Lung (tissue), 11 donors: ENCODE measurements at regions not wholly inside any gene's neighbourhood (a gene's known extent, or its start where the extent isn't known, plus 50 kb on each side); places are given as distances from the start of the nearest gene placed in this dataset.

ENCODE experiments used
- ATAC-seq: fragments of 200-7000 bp; cut with Tn5 transposase; one replicate; pipeline ENCODE4 v1.9.1; 2020; ENCODE audit warnings: moderate number of reproducible peaks; ENCODE audit not compliant: insufficient read depth, low FRiP score
- DNase-seq, 3 donors: peaks; one replicate each; pipeline ENCODE4 v3.0.0-alpha.2; 2013 to 2017
- H3K27ac ChIP-seq, 2 donors: one replicate each; pipeline ENCODE4 v1.5.1; 2013; ENCODE audit warnings: mild to moderate bottlenecking in 2 of 2, moderate library complexity in 2 of 2, control low read depth in 1 of 2, inconsistent platforms in 1 of 2, low read depth in 1 of 2, low read length in 1 of 2
- H3K27me3 ChIP-seq, 3 donors: one replicate each; pipeline ENCODE4 v1.5.1; 2013; ENCODE audit warnings: low read length in 2 of 3; ENCODE audit not compliant: control insufficient read depth in 3 of 3, insufficient read depth in 3 of 3
- H3K36me3 ChIP-seq, 4 donors: one replicate each; pipeline ENCODE4 v1.5.1; 2013; ENCODE audit warnings: low read length in 4 of 4, mild to moderate bottlenecking in 1 of 4, moderate library complexity in 1 of 4; ENCODE audit not compliant: control insufficient read depth in 4 of 4, insufficient read depth in 4 of 4
- H3K4me1 ChIP-seq, 5 donors: one replicate each; pipeline ENCODE4 v1.5.1; 2013; ENCODE audit warnings: low read length in 5 of 5, mild to moderate bottlenecking in 2 of 5, moderate library complexity in 1 of 5; ENCODE audit not compliant: control insufficient read depth in 5 of 5, insufficient read depth in 5 of 5
- H3K4me3 ChIP-seq: one replicate; pipeline ENCODE4 v1.5.1; 2013; ENCODE audit warnings: mild to moderate bottlenecking, control low read depth, moderate library complexity
- H3K9ac ChIP-seq, 2 donors: one replicate each; pipeline ENCODE4 v1.5.1; 2013; ENCODE audit warnings: low read length in 2 of 2, control low read depth in 1 of 2; ENCODE audit not compliant: insufficient read depth in 1 of 2
- H3K9me3 ChIP-seq, 4 donors: one replicate each; pipeline ENCODE4 v1.5.1; 2013; ENCODE audit warnings: low read length in 3 of 4, mild to moderate bottlenecking in 1 of 4, moderate library complexity in 1 of 4; ENCODE audit not compliant: control insufficient read depth in 4 of 4, insufficient read depth in 3 of 4
- CTCF ChIP-seq: IDR thresholded peaks from 2 replicates; pipeline ENCODE4 v1.5.1; 2012; ENCODE audit warnings: mild to moderate bottlenecking; ENCODE audit errors: control extremely low read depth, extremely low read depth
- WGBS, 2 donors: extraction: QIAGEN DNeasy Blood & Tissue Kit; methylation state at CpG; one replicate each; pipeline ENCODE4 v1.1.7; 2013; 5-methylcytosine and 5-hydroxymethylcytosine counted together
- donor health status: control.
- donor health status: control.
- donor health status: Bipolar disorder and iron deficiency.
- donor health status: healthy.
- donor health status: DM: yes; HTN: yes; CAD: no.

GRCh38 chr4:13164783-13165331 lies 319.3 kb downstream of the RAB28 start:
- no peak for TF ChIP-seq CTCF
- WGBS, 2 donors, result 86 to 87% methylated on average over 6 of the region's 6 CpGs

GRCh38 chr4:13162886-13163285 lies 321.3 kb downstream of the RAB28 start:
- ATAC-seq (no peak), DNase-seq (peak in 2 of 3 donors; percentile 8 to 31)
- Histone ChIP-seq H3K9me3 (no peaks in the 10 kb centered on the region), H3K27ac (no peak overlapping the region), H3K9ac (no peak overlapping the region), H3K4me3 (no peak overlapping the region), H3K36me3 (no peaks in the 10 kb centered on the region), H3K4me1 (no peaks in the 10 kb centered on the region), H3K27me3 (no peaks in the 10 kb centered on the region)
- 54 to 64% methylated on average over 5 of the region's 5 CpGs for WGBS, 2 donors
- no peak for TF ChIP-seq CTCF

More at GRCh38 chr4:13164783-13165331, 319.3 kb downstream of the RAB28 start:
- H3K9ac ChIP-seq, result no peak overlapping the region
- no peak for DNase-seq
- H3K9me3 ChIP-seq, result no peaks in the 10 kb centered on the region
- ATAC-seq, result no peak
- no peaks in the 10 kb centered on the region for H3K36me3 ChIP-seq
- no peak overlapping the region for H3K4me3 ChIP-seq
- no peaks in the 10 kb centered on the region for H3K4me1 ChIP-seq
- no peak overlapping the region for H3K27ac ChIP-seq
- H3K27me3 ChIP-seq, result no peaks in the 10 kb centered on the region

GRCh38 chr4:13160920-13161319 lies 323.2 kb downstream of the RAB28 start:
- no peaks in the 10 kb centered on the region for H3K27me3 ChIP-seq
- H3K9ac ChIP-seq, result no peak overlapping the region
- H3K4me1 ChIP-seq, result no peaks in the 10 kb centered on the region
- H3K36me3 ChIP-seq, result no peaks in the 10 kb centered on the region
- H3K4me3 ChIP-seq, result no peak overlapping the region
- 78 to 83% methylated on average over 2 of the region's 2 CpGs for WGBS, 2 donors
- no peak overlapping the region for H3K27ac ChIP-seq
- TF ChIP-seq CTCF, result no peak
- ATAC-seq (no peak), DNase-seq (no peak)
- no peaks in the 10 kb centered on the region for H3K9me3 ChIP-seq

GRCh38 chr4:13159041-13159620 lies 325.0 kb downstream of the RAB28 start:
- H3K9ac ChIP-seq, result no peak overlapping the region
- 64 to 69% methylated on average over 4 of the region's 4 CpGs for WGBS, 2 donors
- TF ChIP-seq CTCF, result no peak
- DNase-seq (no peak), ATAC-seq (no peak)
- H3K27me3 ChIP-seq, result no peaks in the 10 kb centered on the region
- H3K36me3 ChIP-seq, result no peaks in the 10 kb centered on the region
- no peak overlapping the region for H3K4me3 ChIP-seq
- no peak overlapping the region for H3K27ac ChIP-seq
- H3K4me1 ChIP-seq, result no peaks in the 10 kb centered on the region
- H3K9me3 ChIP-seq, result no peaks in the 10 kb centered on the region
